ENCODE measurements at regions not wholly inside any gene's neighbourhood (a gene's known extent, or its start where the extent isn't known, plus 50 kb on each side); places are given as distances from the start of the nearest gene placed in this dataset.

DNA sequence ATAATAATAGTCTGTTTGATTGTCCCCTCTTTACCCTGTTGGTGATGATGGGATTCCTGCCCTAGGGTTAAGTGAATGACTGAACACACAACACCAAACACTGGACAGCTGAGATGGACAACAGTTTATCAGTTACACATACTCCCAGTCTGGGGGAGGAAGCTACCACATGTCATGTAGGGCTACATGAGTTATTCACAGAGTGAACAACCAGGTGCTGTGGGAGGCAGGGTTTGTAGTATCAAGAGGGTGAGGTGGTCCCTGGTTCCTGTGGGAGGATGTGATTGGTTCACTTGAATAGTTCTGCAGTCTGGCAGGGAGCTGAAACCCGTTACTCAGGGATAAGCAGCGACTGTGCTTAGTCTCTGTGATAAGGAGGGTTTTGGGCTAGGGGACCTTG lies 88.8 kb upstream of the AP1S2 start:
- no peak for TF ChIP-seq POLR2A (IDR thresholded peaks at IDR 0.05)
- TF ChIP-seq, protein P1, sequence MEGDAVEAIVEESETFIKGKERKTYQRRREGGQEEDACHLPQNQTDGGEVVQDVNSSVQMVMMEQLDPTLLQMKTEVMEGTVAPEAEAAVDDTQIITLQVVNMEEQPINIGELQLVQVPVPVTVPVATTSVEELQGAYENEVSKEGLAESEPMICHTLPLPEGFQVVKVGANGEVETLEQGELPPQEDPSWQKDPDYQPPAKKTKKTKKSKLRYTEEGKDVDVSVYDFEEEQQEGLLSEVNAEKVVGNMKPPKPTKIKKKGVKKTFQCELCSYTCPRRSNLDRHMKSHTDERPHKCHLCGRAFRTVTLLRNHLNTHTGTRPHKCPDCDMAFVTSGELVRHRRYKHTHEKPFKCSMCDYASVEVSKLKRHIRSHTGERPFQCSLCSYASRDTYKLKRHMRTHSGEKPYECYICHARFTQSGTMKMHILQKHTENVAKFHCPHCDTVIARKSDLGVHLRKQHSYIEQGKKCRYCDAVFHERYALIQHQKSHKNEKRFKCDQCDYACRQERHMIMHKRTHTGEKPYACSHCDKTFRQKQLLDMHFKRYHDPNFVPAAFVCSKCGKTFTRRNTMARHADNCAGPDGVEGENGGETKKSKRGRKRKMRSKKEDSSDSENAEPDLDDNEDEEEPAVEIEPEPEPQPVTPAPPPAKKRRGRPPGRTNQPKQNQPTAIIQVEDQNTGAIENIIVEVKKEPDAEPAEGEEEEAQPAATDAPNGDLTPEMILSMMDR (IDR thresholded peaks at IDR 0.05): no peak
